GM12878 (cell line): ENCODE measurements at regions not wholly inside any gene's neighbourhood (a gene's known extent, or its start where the extent isn't known, plus 50 kb on each side); places are given as distances from the start of the nearest gene placed in this dataset.
"Not testable (repeated sequence)": the region's sequence is repeated elsewhere in the genome, so short reads cannot be mapped to it uniquely, and the experiment has no call there.

ENCODE experiments used
- ATAC-seq: fragments of 200-7000 bp; cut with Tn5 transposase; 3 replicates; pipeline ENCODE4 v1.9.1; 2020; ENCODE audit warnings: mild to moderate bottlenecking, moderate library complexity
- BruUV-seq: library from RNA; stranded (reverse); fragments of 400-500 nt; replicated peaks from 2 replicates; lab custom pipeline; 2021; lab: Mats Ljungman, UMichigan
- CTCF ChIA-PET: fragments of 300-600 bp; sonication (Branson Sonifier 250); formaldehyde crosslinking; extraction: SDS; loops from one replicate; lab custom pipeline; 2021; ENCODE audit warnings: inconsistent platforms; lab: Yijun Ruan, JAX
- POLR2A ChIA-PET: fragments of 350-600 bp; formaldehyde crosslinking; extraction: SDS; loops from one replicate; lab custom pipeline; 2021; ENCODE audit warnings: inconsistent platforms; lab: Charles Lee
- RAD21 ChIA-PET: fragments of 300-600 bp; sonication (Branson Sonifier 250); formaldehyde crosslinking; loops from one replicate; lab custom pipeline; 2023; ENCODE audit warnings: antibody characterized with exemption; ENCODE audit not compliant: unreplicated experiment; lab: Charles Lee
- SMC1A ChIA-PET: fragments of 300-600 bp; sonication (Branson Sonifier 250); formaldehyde crosslinking; loops from one replicate; lab custom pipeline; 2023; ENCODE audit not compliant: unreplicated experiment, uncharacterized antibody; lab: Charles Lee
- DNase-seq: peaks from one replicate; pipeline ENCODE4 v3.0.0-alpha.2; 2011; ENCODE audit warnings: low read depth, low spot score
- FAIRE-seq: peaks from 3 replicates; lab custom pipeline; 2011; peaks lifted over from hg19 to GRCh38; lab: Jason Lieb, UNC
- H2AFZ ChIP-seq: 2 replicates; pipeline ENCODE4 v1.6.0; 2011; ENCODE audit warnings: low read depth, low read length, control low read depth; ENCODE audit not compliant: control insufficient read depth
- H3K27ac ChIP-seq: 2 replicates; pipeline ENCODE4 v1.5.1; 2011; ENCODE audit warnings: control low read depth; ENCODE audit not compliant: control insufficient read depth, insufficient read depth
- H3K27me3 ChIP-seq, 2 experiments: replicated peaks in 1 of 2; 2 replicates each; pipeline versions ENCODE4 v1.6.0 to v1.6.1; 2011; ENCODE audit warnings: low read length in 1 of 2; ENCODE audit not compliant: control insufficient read depth in 2 of 2, insufficient read depth in 2 of 2
- H3K36me3 ChIP-seq, 2 experiments: 2 replicates each; pipeline ENCODE4 v1.5.1; 2011; ENCODE audit warnings: low read length in 1 of 2; ENCODE audit not compliant: control insufficient read depth in 2 of 2, insufficient read depth in 2 of 2
- H3K4me1 ChIP-seq: 2 replicates; pipeline ENCODE4 v1.6.1; 2011; ENCODE audit warnings: mild to moderate bottlenecking, low read length, moderate library complexity, mixed read lengths; ENCODE audit not compliant: control insufficient read depth, insufficient read depth
- H3K4me2 ChIP-seq: 2 replicates; pipeline ENCODE4 v1.6.0; 2011; ENCODE audit warnings: control low read depth; ENCODE audit not compliant: control insufficient read depth, insufficient read depth
- H3K4me3 ChIP-seq: fragments of 200-600 bp; sonication (generic); 2 replicates; pipeline ENCODE4 v1.5.1; 2016
- H3K79me2 ChIP-seq: 2 replicates; pipeline ENCODE4 v1.6.0; 2011; ENCODE audit warnings: low read length; ENCODE audit not compliant: control insufficient read depth, insufficient read depth
- H3K9ac ChIP-seq: 2 replicates; pipeline ENCODE4 v1.8.0; 2011; ENCODE audit warnings: low read length, control low read depth, mixed read lengths; ENCODE audit not compliant: control insufficient read depth, insufficient read depth
- H3K9me3 ChIP-seq: replicated peaks from 3 replicates; pipeline ENCODE4 v1.5.1; 2011; ENCODE audit warnings: mild to moderate bottlenecking, low read length; ENCODE audit not compliant: control insufficient read depth, insufficient read depth
- H4K20me1 ChIP-seq: 2 replicates; pipeline ENCODE4 v1.6.0; 2011; ENCODE audit not compliant: control insufficient read depth, insufficient read depth
- WGBS: methylation state at CpG from one replicate; pipeline ENCODE4 v1.1.6; 2016; ENCODE audit warnings: low lambda C conversion rate; ENCODE audit not compliant: insufficient replicate concordance, insufficient coverage; ENCODE audit errors: missing lambda C conversion rate; 5-methylcytosine and 5-hydroxymethylcytosine counted together
- in situ Hi-C: fragments of 300-500 bp; cut with MboI; formaldehyde crosslinking; loops from 9 replicates; pipeline ENCODE4 v1.14.3; 2018; ENCODE audit warnings: mixed read lengths
- intact Hi-C: fragments of 100-400 bp; cut with micrococcal nuclease; formaldehyde crosslinking; loops from one replicate; pipeline ENCODE4 v1.14.2; 2022; ENCODE audit not compliant: unreplicated experiment

GRCh38 chr1:224032608-224033276 is 81.2 kb upstream of the FBXO28 start:
- H3K27me3 ChIP-seq, H3K9me3 ChIP-seq, BruUV-seq, H3K36me3 ChIP-seq, H3K27ac ChIP-seq, H3K4me2 ChIP-seq, ATAC-seq, H4K20me1 ChIP-seq, H2AFZ ChIP-seq, intact Hi-C loops, H3K9ac ChIP-seq, RAD21 ChIA-PET, DNase-seq, FAIRE-seq, H3K4me1 ChIP-seq, POLR2A ChIA-PET, SMC1A ChIA-PET, CTCF ChIA-PET, H3K79me2 ChIP-seq, H3K4me3 ChIP-seq, in situ Hi-C loops: not testable (repeated sequence)
- 47% methylated on average over 2 of the region's 3 CpGs for WGBS

DNA sequence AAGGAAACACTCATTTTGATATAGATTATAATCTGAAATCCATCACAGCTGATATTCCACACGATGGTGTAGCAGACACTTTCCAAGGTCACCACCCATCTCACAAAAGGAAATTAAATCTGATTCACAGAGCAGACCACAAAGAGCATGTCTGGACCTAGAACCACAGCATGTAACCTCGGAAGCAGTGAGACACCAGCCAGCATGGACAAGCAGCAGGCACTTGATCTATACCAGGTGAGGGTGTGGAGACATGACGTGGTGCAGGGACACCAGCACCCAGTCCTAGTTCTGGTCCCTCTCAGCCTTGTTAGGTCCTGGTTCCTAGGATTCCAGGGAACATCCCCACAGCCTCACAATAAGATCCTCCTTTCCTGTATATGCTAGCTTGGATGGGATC is 81.9 kb upstream of the FBXO28 start:
- H3K27me3 ChIP-seq, H3K4me2 ChIP-seq, SMC1A ChIA-PET, intact Hi-C loops, DNase-seq, RAD21 ChIA-PET, H3K27ac ChIP-seq, FAIRE-seq, H4K20me1 ChIP-seq, ATAC-seq, H3K4me3 ChIP-seq, in situ Hi-C loops, H2AFZ ChIP-seq, H3K9me3 ChIP-seq, H3K4me1 ChIP-seq, H3K9ac ChIP-seq, CTCF ChIA-PET, H3K79me2 ChIP-seq, BruUV-seq, POLR2A ChIA-PET, H3K36me3 ChIP-seq: not testable (repeated sequence)
- WGBS, result 27% methylated on average over 2 of the region's 3 CpGs

- H3K4me2 ChIP-seq, H3K27ac ChIP-seq, POLR2A ChIA-PET, SMC1A ChIA-PET, H3K4me3 ChIP-seq, FAIRE-seq, H3K27me3 ChIP-seq, intact Hi-C loops, H3K36me3 ChIP-seq, DNase-seq, H3K9ac ChIP-seq, in situ Hi-C loops, H3K4me1 ChIP-seq, H4K20me1 ChIP-seq, CTCF ChIA-PET, H3K9me3 ChIP-seq, H2AFZ ChIP-seq, BruUV-seq, H3K79me2 ChIP-seq, RAD21 ChIA-PET: not testable (repeated sequence)
- peak; percentile 57 for ATAC-seq
- 29% methylated on average over 6 of the region's 6 CpGs for WGBS
Measured at GRCh38 chr1:224030257-224030656, 83.7 kb upstream of the FBXO28 start.
